Muscle of arm (tissue), 1 donor: ENCODE measurements at regions not wholly inside any gene's neighbourhood (a gene's known extent, or its start where the extent isn't known, plus 50 kb on each side); places are given as distances from the start of the nearest gene placed in this dataset.
A peak's percentile ranks its signal among the peaks of the same experiment; 100 is the strongest.

Experiments
- DNase-seq: peaks from one replicate; pipeline ENCODE4 v3.0.0-alpha.2; 2013

DNA sequence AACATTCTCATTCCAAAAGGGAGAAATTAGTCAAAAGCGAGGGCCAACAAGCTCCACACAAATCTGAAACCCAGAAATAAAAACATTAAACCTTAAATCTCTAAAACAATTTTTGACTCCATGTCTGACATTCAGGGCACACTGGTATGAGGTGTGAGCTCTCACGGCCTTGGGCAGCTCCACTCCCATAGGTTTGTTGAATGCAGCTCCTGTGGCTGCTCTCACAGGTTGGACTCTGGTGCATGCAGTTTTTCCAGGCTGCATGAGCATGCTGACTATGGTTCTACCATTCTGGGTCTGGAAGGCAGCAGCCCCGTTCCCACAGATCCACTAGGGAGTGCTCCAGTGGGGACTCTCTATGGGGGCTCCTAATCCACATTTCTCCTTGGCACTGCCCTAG, 887.1 kb upstream of the GHITM start:
- DNase-seq: no peak

DNA sequence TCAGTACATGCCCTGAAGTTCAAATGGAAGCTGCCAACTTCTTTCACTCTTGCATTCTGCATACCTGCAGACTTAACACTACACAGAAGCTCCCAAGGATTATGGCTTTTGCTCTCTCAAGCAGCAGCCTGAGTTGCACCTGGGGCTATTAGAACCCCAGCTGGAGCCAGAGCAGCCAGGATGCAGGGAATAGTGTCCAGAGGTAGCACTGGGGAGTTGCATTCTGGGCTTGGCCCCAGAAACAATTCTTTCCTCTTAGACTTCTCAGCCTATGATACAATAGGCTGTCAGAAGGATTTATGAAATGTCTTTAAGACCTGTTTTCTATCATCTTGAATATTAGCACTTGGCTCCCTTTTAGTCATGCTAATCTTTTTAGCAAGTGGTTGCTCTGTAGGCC, 886.7 kb upstream of the GHITM start:
- DNase-seq: peak; percentile 71

DNA sequence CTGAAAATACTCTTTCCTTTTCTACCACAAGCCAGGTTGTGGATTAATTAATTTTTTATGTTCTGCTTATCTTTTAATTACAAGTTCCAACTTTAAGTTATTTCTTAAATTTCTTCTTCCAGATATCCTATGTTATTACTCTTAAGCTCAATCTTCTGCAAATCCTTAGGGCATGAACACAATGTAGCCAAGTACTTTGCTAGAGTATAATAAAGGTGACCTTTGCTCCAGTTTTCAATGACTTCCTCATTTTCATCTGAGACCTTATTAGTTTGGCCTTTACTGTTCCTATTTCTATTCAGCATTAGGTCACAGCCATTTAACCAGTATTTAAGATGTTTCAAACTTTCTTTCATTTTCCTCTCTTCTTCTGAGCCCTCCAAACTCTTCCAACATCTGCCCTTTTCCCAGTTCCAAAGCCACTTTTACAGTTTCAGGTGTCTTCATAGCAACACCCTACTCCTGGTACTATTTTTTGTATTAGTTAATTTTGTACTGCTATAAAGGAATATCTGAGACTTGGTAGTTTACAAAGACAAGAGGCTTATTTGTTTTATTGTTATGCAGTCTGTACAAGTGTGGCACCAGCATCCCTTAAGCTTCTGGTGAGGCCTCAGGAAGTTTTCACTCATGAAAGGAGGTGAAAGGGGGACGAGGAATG, 886.2 kb upstream of the GHITM start:
- DNase-seq: peak; percentile 25

DNA sequence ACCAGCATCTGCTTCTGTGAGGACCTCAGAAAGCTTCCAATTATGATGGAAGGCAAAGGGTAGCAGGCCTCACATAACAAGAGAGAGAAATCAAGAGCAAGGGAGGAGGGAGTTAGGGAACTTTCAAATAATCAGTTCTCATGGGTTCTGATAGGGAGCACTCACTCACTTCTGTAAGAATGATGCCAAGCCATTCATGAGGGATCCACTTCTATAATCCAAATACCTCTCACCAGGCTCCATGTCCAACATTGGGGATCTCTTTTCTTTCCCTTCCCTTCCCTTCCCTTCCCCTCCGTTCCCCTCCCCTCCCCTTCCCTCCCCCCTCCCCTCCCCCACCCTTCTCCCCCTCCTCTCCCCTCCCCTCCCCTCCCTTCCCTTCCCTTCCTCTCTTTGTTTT, 884.6 kb upstream of the GHITM start:
- no peak for DNase-seq

DNA sequence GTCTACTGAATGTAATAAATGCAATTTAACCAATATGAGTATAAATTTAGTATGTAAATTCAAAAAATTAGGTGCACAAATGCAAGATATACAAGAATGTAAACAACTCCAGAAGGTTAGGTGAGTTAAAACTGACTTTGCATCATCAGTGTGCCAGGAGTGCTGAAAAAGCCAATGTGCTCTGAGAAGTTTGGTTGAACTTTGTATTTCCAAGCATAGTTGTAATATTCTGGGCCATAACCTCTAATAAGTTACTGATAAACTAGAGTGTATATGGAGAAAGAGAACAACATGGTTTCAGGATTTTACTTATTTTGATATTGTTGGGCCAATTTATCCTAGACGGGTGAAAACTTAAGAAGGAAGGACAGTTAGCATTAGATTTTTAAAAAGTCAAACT, 876.9 kb upstream of the GHITM start:
- DNase-seq: no peak

DNA sequence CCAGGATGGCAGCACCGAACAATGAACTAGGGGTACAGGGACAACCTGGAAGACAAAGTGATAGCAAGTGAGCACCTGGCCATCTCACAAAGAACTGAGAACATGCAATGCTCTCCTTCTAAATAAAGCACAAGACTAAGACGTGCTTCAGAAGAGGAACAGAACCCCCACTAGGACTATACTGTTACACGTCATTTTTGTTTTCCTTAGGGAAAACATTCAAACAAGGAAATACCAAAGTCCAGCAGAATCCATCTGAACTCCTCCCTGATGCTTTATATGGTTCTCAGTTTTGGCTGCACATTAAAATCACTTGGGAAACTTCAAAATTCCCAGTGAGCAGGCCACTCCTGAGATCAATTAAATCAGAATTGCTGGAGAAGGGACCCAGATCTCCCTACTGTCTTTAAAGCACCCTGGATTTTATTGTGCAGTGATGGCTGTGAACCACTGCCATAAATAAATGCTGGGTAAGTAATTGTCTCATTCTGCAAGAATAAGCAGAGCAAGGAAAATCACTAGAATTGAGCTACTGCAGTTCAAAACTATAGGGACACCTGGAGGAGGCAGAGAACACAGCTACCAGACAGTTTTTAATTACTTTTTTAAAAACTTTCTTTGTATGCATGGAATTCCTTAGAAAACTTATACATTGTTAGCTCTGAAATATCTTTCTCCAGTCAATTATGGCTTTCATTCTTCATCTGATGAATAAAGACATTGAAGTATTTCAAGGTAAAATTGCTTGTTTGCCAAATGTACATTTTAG, 866.5 kb upstream of the GHITM start:
- DNase-seq: no peak

DNA sequence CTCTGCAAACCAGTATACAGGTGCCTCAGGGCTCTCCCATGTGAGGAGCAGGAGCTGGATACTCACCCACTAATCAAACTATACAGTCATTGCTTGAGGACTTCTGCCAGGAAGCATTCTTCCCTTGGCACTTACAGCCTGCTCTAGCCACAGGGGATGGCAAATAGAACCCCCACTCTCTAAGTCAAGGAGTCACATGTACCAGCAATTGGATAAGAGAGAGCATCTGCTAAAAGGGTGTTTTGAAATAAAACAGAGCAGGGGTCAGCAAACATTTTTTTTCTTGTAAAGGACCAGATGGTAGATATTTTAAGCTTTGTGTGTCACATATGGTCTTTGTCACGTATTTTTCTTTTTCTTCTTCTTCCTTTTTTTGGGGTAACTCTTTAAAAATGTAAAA, 865.2 kb upstream of the GHITM start:
- DNase-seq: no peak

DNA sequence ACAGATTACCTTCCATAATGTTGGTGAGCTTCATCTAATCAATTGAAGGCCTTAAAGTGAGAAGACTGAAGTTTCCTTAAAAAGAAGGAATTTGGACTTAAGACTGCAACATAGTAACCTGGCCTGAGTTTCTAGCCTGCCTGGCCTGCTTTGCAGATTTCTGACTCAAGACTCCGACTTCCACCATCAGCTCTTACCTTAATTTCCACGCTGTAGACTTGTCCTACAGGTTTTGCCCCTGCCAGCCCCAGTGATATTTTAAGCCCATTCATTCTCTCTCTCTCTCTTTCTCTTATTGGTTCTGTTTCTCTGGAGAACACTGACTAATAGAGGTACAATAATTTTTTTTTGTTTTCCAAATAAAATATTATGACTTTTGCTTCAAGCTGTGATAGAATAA, 862.3 kb upstream of the GHITM start:
- no peak for DNase-seq

DNA sequence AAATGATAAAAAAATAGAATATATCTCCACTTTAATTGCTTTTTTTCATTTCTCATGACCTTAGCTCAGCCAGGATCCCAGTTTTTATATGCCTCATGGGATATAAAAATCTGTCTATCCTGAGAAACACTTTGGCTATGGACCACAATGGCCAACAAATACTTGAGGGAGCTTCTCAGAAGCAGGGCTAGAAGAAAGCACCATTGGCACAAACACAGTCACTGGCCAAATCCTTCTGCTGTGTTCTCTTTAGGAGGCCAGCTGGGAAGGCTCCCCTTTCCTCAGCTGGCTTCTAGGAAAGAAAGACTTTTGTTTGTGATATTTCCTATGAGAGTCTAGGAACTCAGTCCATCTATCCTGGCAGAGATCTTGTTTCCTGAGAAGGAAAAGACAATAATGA, 856.2 kb upstream of the GHITM start:
- no peak for DNase-seq

DNA sequence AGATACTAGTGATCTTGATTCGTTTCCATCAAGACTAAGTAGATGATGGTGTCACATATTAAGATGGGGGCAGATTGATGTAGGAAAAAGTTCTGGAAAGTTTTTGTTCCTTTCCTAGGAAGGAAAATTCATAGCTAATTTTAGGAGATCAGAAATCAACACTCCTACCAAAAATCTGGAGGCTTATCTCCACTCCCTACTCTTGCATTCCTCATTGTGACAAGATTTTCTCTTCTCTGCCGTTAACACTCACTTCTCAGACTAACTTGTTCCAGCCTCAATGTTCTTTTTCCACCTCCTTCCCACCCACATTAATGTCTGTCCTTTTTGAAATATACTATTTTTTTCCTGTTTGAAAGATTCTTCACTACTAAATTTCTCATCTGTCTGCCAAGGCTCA, 851.9 kb upstream of the GHITM start:
- no peak for DNase-seq

DNA sequence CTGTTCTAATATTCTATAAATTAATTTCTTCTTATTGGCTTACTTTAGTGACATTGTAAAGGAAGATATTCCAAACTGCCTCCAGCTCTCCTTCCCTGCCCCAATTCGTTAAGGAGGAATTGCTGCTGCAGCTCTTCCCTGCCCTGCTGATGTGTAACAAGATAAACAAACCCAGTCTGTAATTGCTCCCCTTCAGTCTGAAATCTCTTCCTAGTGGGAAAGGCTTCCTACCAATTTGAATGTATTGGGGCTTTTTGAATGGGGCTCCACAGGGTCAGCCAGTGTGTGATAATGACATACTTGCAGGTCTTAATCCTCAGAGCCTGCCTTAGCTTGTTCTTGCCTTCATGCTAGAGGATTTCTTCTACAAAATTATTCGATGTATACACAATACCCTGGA, 849.9 kb upstream of the GHITM start:
- DNase-seq: no peak

DNA sequence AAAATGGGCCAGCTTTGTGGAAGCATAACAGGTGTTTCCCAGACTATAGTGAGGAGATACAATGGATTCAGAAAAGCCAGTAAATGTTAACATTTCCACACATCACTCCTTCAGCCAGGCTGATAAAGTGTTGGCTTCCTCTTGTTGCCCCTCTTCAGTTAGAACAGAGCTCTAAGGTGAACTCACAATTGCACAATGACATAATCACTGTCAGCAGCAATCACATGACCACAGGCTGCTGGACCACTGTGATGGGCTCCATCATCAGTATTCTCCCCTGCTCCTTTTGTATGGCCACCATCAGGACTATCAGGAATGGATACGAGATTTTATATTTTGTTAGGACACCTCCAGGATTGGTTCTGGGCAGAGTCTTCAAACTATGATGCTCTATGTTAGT, 849.4 kb upstream of the GHITM start:
- DNase-seq: no peak

DNA sequence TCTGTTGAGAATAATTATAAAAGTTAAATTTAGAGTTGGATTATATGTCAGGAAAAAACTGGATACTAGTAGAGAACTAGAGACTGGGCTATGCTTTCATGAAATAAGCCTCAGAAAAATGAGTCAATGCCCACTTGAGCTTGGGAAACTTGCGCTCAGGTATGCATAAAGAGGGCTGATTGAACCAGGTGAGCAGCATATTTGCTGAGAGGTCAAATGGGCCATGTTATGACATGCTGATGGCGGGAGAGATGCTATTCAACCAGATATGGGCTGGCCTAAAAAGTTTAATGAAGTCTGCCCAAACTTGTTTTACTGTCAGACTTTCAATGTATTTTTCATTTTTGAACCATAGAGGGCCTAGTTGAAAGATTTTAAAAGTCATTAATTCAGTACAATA, 837.6 kb upstream of the GHITM start:
- no peak for DNase-seq

DNA sequence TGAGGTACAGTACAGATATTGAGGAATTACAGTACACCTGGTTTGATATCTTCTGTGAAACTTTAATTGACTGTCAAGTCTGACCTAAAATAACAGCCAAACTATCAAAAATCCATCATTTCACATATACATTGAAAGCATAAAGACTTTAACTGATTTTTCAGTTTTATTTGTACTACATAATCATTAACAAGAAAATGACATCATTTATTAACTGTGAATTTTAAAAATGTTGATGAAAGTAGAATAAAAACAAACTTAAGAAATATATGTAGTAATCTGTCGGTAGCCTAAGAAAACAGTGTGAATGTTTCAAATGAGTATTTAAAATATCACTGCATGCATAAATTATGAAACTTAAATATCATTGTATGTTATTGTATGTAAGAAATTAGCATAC, 836.7 kb upstream of the GHITM start:
- DNase-seq: no peak

DNA sequence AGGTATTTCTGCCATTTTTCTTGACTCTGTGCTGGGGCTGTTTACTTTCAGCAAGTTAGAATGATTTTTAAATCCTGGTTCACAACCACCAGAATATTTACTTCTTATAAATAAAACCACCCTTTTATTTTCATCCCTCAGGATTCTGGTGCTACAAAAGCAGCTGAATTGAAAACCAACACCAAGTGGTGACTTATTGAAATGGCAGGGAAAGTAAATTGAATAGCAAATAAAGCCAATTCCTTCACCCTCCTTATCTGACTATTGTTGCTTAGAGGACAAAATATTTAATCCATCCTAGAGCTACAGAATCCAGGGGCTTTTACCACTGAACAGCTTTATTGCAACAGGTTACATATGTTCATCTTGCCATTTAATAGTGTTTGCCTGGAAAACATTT, 828.6 kb upstream of the GHITM start:
- DNase-seq: no peak

DNA sequence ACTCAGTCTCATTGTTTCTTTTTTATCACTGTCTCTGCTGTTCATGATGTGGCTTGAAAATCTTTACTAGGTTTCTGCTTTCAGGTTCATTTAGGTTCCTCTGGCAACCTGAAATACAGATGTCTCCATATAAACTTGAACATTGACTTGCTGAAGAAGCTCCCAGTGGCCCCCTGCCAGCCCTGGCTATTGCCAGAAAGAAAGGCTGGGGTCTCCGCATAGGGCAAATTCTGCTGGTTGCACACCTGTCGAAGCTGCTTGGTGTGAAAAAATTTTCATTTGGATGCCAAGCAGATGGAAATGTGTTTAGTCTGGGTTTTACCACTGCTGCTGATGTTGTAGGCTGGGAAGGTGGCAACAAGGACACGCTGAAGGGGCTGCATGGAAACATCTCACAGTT, 826.7 kb upstream of the GHITM start:
- no peak for DNase-seq

DNA sequence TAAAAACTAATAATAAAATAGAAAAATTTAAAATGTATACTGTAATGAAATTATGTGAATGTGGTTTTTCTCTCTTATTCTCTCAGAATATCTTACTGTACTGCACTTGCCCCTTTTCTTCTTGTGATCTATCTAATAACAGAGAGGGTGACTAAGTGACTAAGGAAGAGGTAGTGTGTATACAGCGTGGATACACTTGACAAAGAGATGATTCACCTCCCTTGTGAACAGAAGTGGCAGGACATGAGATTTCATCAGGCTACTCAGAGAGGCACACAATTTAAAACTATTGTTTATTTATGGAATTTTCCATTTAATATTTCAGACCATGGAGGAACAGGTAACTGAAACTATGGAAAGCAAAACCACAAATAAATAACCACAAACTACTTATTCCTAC, 806.6 kb upstream of the GHITM start:
- no peak for DNase-seq

DNA sequence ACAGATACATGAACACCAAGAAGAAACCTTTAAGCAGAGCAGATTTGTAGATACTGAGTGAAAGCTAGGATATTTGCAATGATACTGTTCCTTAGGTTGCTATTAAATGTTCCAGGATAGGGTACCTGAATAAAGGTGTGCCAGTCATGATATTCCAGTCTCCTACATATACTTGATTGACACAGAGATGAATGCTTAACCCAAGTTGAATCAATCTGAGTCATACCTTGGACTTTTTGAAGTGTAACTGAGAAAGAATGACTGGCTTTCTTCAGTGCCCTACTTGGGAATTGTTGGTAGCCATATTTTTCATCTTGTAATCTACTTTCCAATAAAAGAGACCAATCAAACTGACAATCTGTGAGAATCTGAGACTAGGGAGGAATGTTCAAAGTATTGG, 805.7 kb upstream of the GHITM start:
- no peak for DNase-seq

DNA sequence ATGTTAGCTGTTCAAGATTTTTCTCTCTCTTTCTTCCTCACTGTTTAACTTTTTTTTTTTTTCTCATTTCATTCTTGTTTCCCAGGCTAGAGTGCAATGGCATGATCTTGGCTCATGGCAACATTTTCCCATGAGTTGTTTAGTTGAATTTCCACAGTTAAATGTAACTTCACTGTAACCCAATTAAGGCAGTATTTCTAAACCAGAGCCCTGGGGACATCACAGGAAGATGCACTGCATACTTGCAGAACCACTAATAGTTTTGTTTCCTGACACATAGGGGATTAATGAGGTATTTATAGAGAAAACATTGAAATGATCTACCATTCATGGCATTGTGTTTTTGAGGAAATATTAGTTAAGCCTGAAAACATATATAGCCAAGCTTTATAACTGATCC, 795.6 kb upstream of the GHITM start:
- DNase-seq: no peak

DNA sequence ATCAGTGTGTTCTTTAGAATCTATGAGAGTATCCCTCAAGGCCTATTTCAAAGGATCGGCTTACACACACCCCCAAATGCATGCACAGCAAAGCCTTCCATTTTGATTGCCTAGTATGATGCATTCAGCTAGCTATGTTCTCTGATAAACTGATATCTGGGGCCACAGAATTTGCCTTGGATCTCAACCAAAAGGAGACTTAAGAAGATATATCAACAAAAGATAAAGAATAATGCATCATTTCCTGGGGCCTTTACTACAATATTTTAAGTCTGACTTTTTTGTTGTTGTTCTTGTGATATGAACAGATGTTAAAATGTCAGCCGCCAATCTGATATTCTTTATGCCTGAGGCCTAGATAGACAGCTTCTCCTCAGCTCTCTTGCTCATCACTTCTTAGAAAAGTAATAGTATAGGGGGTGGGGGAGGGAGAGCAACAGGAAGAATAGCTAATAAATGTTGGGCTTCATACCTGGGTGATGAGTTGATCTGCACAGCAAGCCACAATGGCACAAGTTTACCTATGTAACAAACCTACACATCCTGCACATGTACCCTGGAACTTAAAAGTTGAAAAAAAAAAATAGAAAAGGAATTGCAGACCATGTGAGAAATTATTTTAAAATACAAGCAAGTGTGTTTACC, 792.9 kb upstream of the GHITM start:
- DNase-seq: no peak

DNA sequence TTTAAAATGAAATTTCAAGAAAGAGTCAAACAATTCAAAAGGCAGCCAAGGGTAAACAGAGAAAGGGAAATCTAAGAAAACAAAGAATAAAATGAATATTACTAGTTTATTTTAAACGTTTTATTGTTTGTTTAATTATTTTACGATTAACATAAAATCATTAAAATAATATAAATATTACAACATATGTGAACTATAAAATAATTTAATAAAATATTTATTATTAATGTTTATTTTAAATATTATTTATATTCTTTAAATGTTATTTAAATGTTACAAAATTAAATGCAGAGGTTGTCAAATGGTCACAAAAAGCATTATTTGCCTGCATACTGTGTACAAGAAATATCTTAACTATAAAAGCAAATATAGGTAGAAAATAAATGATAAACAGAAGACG, 786.7 kb upstream of the GHITM start:
- DNase-seq: no peak

DNA sequence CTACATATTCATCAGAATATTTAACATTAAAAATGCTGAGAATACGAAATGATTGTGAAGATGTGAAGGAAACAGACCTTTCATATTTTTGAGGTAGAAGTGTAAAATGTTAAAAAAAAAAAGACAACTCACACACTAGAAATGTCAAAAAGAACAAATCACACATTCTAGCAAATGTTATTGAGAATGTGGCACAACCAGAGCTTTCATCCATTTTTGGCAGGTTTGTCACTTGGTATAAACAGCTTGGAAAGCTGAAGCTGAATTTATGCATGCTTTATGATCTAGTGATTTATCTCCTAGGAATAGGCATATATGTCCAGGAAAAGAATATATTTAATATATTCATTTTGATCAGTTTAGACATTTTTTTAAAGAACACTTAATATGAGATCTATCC, 784.9 kb upstream of the GHITM start:
- no peak for DNase-seq

DNA sequence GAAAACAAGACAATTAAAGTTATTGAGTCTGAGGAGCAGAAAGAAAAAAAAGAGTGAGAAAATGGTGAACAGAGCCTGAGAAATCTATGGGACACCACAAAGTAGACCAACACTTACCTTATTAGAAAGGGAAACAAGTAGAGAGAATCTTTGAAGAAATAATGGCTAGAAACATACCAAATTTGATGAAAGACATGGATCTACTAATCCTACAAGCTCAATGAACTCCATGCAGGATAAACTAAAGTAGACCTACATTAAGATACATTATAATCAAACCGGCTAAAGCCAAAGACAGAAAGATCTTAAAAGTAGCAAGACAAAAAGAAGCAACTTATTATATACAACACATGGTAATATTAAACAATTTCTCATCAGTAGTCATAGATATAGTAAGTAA, 782.3 kb upstream of the GHITM start:
- DNase-seq: no peak

DNA sequence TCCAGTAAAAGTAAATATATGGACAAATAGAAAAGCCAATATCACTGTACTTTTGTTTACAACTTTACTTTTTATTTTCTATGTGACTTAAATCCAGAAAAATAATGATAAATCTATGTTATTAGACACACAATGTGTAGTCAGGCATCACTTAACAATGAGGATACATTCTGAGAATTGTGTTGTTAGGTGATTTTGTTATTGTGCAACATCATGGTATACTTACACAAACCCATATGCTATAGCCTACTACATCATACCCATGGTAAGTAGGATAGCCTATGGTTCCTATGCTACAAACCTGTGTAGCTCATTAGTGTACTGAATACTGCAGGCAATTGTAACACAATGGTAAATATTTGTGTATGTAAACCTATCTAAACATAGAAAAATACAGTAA, 781.7 kb upstream of the GHITM start:
- DNase-seq: no peak
